NCI-H2227 treated with DMSO at 0.1 percent for 48 hours (cell line): ENCODE measurements at regions not wholly inside any gene's neighbourhood (a gene's known extent, or its start where the extent isn't known, plus 50 kb on each side); places are given as distances from the start of the nearest gene placed in this dataset.

Experiments
- DNase-seq: peaks from one replicate; lab custom pipeline; 2025; lab: John Stamatoyannopoulos, UW

- no peak for DNase-seq
Measured at GRCh38 chr2:177020524-177021119, 192.0 kb upstream of the HNRNPA3 start.

GRCh38 chr2:177021706-177022343 lies 190.8 kb upstream of the HNRNPA3 start:
- DNase-seq: no peak

- peak; percentile 10 for DNase-seq
Measured at GRCh38 chr2:177024765-177025164, 187.8 kb upstream of the HNRNPA3 start.

- DNase-seq: no peak
Measured at GRCh38 chr2:177026253-177026652, 186.3 kb upstream of the HNRNPA3 start.

- DNase-seq: no peak
Measured at GRCh38 chr2:177026956-177027355, 185.6 kb upstream of the HNRNPA3 start.

GRCh38 chr2:177028296-177028695 lies 184.3 kb upstream of the HNRNPA3 start:
- DNase-seq: no peak

- DNase-seq: peak; percentile 79
Measured at GRCh38 chr2:177029075-177029474, 183.5 kb upstream of the HNRNPA3 start.

GRCh38 chr2:177029501-177029900 lies 183.1 kb upstream of the HNRNPA3 start:
- DNase-seq: no peak

GRCh38 chr2:177029901-177030300 lies 182.7 kb upstream of the HNRNPA3 start:
- DNase-seq: no peak

GRCh38 chr2:177030451-177031105 lies 182.0 kb upstream of the HNRNPA3 start:
- DNase-seq: peak; percentile 58

GRCh38 chr2:177031438-177032180 lies 181.0 kb upstream of the HNRNPA3 start:
- peak; percentile 69 for DNase-seq

GRCh38 chr2:177036747-177037146 lies 175.8 kb upstream of the HNRNPA3 start:
- peak; percentile 60 for DNase-seq

GRCh38 chr2:177037569-177037968 lies 175.0 kb upstream of the HNRNPA3 start:
- no peak for DNase-seq

GRCh38 chr2:177038787-177039484 lies 173.7 kb upstream of the HNRNPA3 start:
- DNase-seq: no peak

- no peak for DNase-seq
Measured at GRCh38 chr2:177042311-177042710, 170.3 kb upstream of the HNRNPA3 start.

GRCh38 chr2:177044671-177045070 lies 167.9 kb upstream of the HNRNPA3 start:
- DNase-seq: no peak

- DNase-seq: no peak
Measured at GRCh38 chr2:177048981-177049380, 163.6 kb upstream of the HNRNPA3 start.

GRCh38 chr2:177051278-177051677 lies 161.3 kb upstream of the HNRNPA3 start:
- no peak for DNase-seq

GRCh38 chr2:177052471-177052870 lies 160.1 kb upstream of the HNRNPA3 start:
- no peak for DNase-seq

GRCh38 chr2:177053038-177053437 lies 159.6 kb upstream of the HNRNPA3 start:
- no peak for DNase-seq

GRCh38 chr2:177053716-177054115 lies 158.9 kb upstream of the HNRNPA3 start:
- DNase-seq: no peak

GRCh38 chr2:177056481-177056929 lies 156.1 kb upstream of the HNRNPA3 start:
- DNase-seq: no peak
